ENCODE measurements at regions not wholly inside any gene's neighbourhood (a gene's known extent, or its start where the extent isn't known, plus 50 kb on each side); places are given as distances from the start of the nearest gene placed in this dataset.
"Not testable (repeated sequence)": the region's sequence is repeated elsewhere in the genome, so short reads cannot be mapped to it uniquely, and the experiment has no call there.

DNA sequence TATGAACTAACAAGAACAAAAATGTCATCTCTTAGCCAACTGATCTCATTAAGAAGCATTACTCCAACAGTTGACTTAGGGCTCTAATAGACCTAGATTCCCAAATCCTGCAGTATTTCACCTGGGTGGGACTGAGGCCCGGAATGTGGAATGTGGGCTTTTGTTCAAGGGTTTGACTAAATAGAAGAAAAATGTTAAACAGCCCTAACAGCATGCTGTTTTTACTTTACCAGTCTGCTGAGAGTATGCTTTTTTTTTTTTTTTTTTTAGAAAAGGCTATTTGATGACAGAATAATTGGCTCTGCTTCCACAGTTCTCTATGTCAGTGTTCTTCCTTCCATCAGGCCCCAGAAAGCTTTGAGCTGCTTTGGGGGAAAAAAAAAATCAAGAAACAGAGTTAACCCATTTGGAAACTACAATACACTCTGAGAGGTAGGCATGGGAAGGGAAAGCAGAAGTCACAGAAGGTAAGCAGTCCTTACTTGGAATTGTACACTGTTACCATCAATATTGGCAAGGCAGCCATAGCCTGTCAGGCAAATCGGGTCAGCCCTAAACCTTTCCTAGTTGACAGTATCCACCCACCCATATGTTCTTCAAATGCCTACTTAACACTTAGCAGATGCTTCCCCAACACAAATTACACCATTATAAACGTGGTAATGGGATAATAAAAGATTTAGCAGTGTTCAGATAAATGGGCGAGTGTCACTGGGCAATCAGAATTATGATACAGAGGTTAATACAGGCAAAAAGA is 224.2 kb downstream of the CNTN3 start:
- Histone ChIP-seq H3K4me1 (ENCODE audit: insufficient read depth, poor library complexity, severe bottlenecking) (no peaks in the 10 kb centered on the region), H3K9me3 (ENCODE audit: severe bottlenecking) (no peaks in the 10 kb centered on the region), H3K4me3 (ENCODE audit: severe bottlenecking) (no peak overlapping the region), H3K27ac (ENCODE audit: poor library complexity, severe bottlenecking) (no peak overlapping the region), H3K36me3 (ENCODE audit: low read depth) (no peaks in the 10 kb centered on the region), H3K27me3 (ENCODE audit: insufficient read depth, poor library complexity, severe bottlenecking) (no peaks in the 10 kb centered on the region)
- TF ChIP-seq, protein P1, sequence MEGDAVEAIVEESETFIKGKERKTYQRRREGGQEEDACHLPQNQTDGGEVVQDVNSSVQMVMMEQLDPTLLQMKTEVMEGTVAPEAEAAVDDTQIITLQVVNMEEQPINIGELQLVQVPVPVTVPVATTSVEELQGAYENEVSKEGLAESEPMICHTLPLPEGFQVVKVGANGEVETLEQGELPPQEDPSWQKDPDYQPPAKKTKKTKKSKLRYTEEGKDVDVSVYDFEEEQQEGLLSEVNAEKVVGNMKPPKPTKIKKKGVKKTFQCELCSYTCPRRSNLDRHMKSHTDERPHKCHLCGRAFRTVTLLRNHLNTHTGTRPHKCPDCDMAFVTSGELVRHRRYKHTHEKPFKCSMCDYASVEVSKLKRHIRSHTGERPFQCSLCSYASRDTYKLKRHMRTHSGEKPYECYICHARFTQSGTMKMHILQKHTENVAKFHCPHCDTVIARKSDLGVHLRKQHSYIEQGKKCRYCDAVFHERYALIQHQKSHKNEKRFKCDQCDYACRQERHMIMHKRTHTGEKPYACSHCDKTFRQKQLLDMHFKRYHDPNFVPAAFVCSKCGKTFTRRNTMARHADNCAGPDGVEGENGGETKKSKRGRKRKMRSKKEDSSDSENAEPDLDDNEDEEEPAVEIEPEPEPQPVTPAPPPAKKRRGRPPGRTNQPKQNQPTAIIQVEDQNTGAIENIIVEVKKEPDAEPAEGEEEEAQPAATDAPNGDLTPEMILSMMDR (IDR thresholded peaks at IDR 0.05; ENCODE audit: poor library complexity, severe bottlenecking): no peak
- DNase-seq (ENCODE audit: low spot score) (no peak), ATAC-seq (ENCODE audit: low read depth) (no peak)

DNA sequence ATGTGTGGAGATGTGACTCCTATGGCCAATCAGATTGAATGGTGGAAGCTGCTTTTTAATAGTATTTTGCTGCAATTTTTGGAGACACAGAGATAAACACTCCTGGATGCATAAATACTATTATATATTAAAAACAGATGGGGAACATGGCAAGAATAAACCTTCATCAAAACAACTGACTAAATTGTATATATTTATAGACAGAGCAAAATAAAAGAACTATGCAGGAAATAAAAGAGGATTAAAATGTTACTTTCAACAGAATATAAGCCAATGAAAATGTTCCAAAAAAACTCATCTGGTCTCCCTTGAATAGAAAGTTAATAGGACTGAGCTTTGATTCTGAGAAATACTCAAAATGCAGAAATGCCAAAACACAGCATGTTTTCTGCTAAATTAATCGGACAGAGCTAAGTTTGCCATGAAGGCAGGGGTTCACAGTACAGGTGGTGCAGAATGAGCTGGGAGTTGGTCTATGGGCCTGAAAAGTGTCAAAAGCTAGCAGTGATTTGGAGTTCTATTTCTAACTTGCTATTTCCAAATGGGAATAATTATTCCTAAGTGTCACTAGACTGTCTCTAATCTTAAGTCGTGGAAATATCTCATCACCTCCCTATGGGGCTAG is 227.2 kb downstream of the CNTN3 start:
- H3K4me1 ChIP-seq (ENCODE audit: insufficient read depth, poor library complexity, severe bottlenecking): no peaks in the 10 kb centered on the region
- no peak overlapping the region for H3K4me3 ChIP-seq (ENCODE audit: severe bottlenecking)
- H3K9me3 ChIP-seq (ENCODE audit: severe bottlenecking): no peaks in the 10 kb centered on the region
- H3K27me3 ChIP-seq (ENCODE audit: insufficient read depth, poor library complexity, severe bottlenecking): no peaks in the 10 kb centered on the region
- ATAC-seq (ENCODE audit: low read depth) (no peak), DNase-seq (ENCODE audit: low spot score) (no peak)
- H3K36me3 ChIP-seq (ENCODE audit: low read depth): no peaks in the 10 kb centered on the region
- no peak overlapping the region for H3K27ac ChIP-seq (ENCODE audit: poor library complexity, severe bottlenecking)
- TF ChIP-seq, protein P1 (IDR thresholded peaks at IDR 0.05; ENCODE audit: poor library complexity, severe bottlenecking): no peak

DNA sequence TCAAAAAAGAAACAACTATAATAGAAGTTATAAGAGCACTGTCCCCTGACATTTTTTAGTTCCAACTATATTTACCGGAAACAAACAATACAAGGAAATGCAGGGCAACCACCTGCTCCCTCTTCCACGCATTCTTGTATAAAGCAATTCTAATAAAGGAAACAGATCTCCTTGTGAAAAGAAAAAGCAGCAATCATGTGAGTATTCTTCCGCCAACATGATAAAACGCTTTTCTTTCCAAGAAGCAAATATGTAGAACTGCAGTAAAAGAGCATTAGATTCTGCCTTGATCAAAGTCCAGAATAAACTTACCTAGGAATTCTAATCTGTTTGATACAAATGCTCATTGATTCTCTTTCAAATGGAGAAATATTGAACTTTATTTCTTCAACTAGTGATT is 230.3 kb downstream of the CNTN3 start:
- ATAC-seq (ENCODE audit: low read depth) (no peak), DNase-seq (ENCODE audit: low spot score) (no peak)
- Histone ChIP-seq H3K4me3 (ENCODE audit: severe bottlenecking) (no peak overlapping the region), H3K4me1 (ENCODE audit: insufficient read depth, poor library complexity, severe bottlenecking) (no peaks in the 10 kb centered on the region), H3K27me3 (ENCODE audit: insufficient read depth, poor library complexity, severe bottlenecking) (no peaks in the 10 kb centered on the region), H3K9me3 (ENCODE audit: severe bottlenecking) (no peaks in the 10 kb centered on the region), H3K36me3 (ENCODE audit: low read depth) (no peaks in the 10 kb centered on the region), H3K27ac (ENCODE audit: poor library complexity, severe bottlenecking) (no peak overlapping the region)
- TF ChIP-seq, protein P1 (IDR thresholded peaks at IDR 0.05; ENCODE audit: poor library complexity, severe bottlenecking): no peak

DNA sequence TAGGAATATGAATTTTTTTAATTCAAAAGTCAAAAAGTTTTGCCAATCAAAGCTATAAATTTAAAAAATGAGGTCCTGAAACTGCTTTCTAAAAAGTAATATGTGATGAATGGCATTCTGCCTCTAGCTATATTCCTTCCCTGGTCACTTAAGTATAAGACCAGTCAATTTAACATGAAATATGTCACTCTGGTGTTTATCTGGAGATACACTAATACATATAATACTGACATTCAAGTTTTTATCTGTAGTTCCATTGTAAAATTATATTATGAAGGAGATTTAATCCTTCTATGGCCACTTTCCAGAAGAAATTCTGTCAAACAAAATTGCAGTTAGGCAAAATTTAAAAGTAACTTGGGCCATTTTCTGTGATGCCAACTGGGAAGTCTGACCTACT is 236.8 kb downstream of the CNTN3 start:
- Histone ChIP-seq H3K9me3 (ENCODE audit: severe bottlenecking) (no peaks in the 10 kb centered on the region), H3K4me3 (ENCODE audit: severe bottlenecking) (no peak overlapping the region), H3K27me3 (ENCODE audit: insufficient read depth, poor library complexity, severe bottlenecking) (no peaks in the 10 kb centered on the region), H3K4me1 (ENCODE audit: insufficient read depth, poor library complexity, severe bottlenecking) (no peaks in the 10 kb centered on the region), H3K36me3 (ENCODE audit: low read depth) (no peaks in the 10 kb centered on the region), H3K27ac (ENCODE audit: poor library complexity, severe bottlenecking) (no peak overlapping the region)
- ATAC-seq (ENCODE audit: low read depth) (no peak), DNase-seq (ENCODE audit: low spot score) (no peak)
- TF ChIP-seq, protein P1 (IDR thresholded peaks at IDR 0.05; ENCODE audit: poor library complexity, severe bottlenecking): no peak

DNA sequence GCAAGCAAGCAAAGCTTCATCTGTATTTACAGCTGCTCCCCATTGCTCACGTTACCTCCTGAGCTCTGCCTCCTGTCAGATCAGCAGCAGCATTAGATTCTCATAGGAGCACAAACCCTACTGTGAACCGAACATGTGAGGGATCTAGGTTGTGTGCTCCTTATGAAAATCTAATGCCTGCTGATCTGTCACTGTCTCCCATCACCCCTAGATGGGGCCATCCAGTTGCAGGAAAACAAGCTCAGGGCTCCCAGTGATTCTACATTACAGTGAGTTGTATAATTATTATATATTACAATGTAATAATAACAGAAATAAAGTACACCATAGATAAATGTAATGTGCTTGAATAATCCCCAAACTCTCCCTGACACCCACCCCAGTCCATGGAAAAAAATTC is 238.1 kb downstream of the CNTN3 start:
- H3K27me3 ChIP-seq (ENCODE audit: insufficient read depth, poor library complexity, severe bottlenecking); H3K27ac ChIP-seq (ENCODE audit: poor library complexity, severe bottlenecking); H3K4me3 ChIP-seq (ENCODE audit: severe bottlenecking); H3K36me3 ChIP-seq (ENCODE audit: low read depth); H3K4me1 ChIP-seq (ENCODE audit: insufficient read depth, poor library complexity, severe bottlenecking); ATAC-seq (ENCODE audit: low read depth); H3K9me3 ChIP-seq (ENCODE audit: severe bottlenecking); DNase-seq (ENCODE audit: low spot score): not testable (repeated sequence)
- TF ChIP-seq, protein P1 (IDR thresholded peaks at IDR 0.05; ENCODE audit: poor library complexity, severe bottlenecking): peak; percentile 44

Data from RWPE2 (cell line).